HG03139 (cell line): ENCODE measurements at regions not wholly inside any gene's neighbourhood (a gene's known extent, or its start where the extent isn't known, plus 50 kb on each side); places are given as distances from the start of the nearest gene placed in this dataset.

Experiments
- ATAC-seq: cut with Tn5 transposase; IDR thresholded peaks from one replicate; pipeline ENCODE4 v1.9.1; 2021; ENCODE audit not compliant: unreplicated experiment

GRCh38 chr5:85813146-85813545 lies 804.6 kb upstream of the COX7C start:
- no peak for ATAC-seq

DNA sequence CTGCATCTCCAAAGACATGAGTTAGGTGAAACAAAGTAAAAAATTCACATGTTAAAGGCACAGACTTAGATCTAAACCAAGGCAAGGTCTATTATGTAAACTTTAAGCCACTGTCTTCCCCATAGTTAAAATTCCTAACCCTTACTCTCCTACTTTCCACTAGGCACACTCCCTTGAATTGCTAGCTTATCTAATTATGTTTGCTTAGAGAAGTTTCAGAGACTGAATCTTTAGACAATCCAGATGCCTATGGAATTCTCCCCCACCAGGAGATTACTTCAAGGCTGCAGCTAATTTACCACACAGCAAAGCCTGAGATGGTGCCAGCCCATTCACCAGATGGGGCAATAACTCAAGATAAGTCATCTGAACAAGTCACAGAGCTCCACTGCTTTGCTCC lies 803.1 kb upstream of the COX7C start:
- no peak for ATAC-seq

GRCh38 chr5:85823462-85824426 lies 794.0 kb upstream of the COX7C start:
- no peak for ATAC-seq

DNA sequence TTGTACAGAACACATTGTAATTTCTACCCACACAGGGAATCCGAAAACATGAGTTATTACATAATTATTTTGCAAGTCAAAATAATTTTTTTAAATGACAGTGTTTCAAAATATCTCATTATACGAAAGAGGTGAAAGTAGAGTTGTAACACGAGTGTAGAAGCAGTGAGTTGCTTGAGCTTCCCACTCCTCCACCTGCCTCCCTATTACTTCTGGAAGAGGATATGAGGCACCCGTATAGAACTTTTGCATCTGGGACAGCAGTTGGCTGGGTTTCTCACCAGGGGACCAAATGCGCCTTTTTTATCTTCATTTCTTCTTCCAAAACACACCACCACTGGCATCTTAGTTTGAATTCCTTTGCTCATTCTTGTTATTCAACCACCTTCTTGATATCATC lies 779.0 kb upstream of the COX7C start:
- ATAC-seq = no peak

DNA sequence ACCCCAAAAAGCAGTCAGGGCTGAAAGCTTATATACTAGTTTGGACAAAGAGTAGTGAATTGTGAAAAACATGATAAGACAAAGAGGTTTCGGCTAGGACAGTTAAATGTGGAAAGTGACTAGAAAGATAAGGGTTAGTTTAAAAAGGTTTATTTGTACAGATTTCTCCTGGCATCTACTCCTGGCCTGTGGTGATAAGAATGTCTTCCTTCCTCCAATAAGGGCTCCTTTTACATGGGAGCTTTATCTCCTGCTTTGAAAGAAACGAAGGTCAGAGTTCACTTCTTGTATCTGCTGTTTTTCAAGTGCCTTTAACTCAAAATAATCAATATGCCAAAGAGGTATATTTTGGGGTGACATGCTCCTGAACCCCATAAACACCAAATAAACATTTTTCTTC lies 776.1 kb upstream of the COX7C start:
- ATAC-seq = no peak

DNA sequence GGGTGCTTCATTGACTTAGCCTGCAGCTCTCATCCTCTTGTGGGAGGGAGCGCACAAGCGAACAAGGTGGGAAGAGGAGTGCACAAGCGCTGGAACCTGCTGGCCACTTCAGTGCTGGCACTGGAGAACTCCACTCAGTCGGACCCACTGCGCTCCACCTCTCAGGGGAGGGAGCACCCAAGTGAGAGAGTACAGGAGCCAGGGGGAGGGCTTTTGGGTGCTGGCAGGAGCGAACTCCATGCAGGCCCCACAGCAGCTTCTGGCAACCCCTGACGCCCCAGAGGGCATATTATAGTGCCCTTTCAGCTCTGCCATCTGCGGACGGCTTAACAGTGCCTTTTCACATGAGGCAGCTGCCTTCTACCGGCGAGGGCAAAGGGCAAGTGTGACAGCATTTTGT lies 774.2 kb upstream of the COX7C start:
- no peak for ATAC-seq

DNA sequence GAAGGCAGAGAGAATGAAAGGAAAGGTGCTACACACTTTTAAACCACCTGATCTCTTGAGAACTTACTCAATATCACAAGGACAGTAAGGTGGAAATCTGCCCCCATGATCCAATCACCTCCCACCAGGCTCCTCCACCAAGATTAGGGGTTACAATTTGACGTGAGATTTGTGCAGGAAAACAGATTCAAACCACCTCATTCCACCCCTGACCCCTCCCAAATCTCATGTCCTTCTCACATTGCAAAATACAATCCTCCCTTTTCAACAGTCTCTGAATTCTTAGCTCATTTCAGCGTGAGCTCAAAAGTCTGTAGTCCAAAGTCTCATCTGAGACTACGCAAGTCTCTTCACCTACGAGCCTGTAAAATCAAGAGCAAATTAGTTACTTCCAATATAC lies 768.3 kb upstream of the COX7C start:
- ATAC-seq = no peak

DNA sequence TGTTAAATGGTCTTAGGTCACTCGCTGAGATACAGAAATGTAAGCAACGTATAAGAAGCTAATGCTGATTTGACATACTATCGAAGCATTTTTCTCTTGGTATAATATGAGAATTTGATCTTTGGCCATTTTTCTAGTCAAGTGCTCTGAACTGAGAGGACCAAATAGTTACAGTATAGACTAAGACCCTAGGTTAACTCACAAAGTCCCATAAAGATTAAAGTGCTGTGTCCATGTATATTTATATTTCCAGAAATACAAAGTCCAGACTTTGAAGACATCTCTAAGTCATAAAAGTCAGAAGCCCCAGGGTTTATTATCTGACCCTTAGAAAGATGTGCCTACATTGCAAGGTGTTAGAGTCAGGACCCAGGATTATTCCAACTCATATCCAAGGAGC lies 752.4 kb upstream of the COX7C start:
- no peak for ATAC-seq

GRCh38 chr5:85868070-85868469 lies 749.7 kb upstream of the COX7C start:
- ATAC-seq = no peak

DNA sequence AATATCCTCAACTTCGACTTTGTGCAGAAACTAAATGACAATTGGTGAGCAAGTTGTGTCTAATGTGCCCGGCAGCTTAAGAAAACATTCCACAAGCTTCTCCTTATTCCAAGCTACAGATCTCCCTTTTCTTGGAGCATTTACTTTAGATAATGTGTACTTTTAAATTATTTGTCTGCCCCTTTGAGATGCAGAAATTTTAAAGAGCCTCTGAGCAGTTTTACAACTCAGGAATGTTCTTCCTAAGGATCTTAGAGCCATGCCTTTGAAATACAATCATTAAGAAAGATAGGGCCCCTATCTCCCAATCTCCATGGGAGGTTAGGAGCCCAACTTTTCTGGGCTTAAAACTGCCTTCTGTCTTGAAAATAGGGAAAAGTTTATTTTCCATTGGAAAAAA lies 723.7 kb upstream of the COX7C start:
- ATAC-seq = no peak

- no peak for ATAC-seq
Observed at GRCh38 chr5:85896514-85896913, 721.2 kb upstream of the COX7C start.

DNA sequence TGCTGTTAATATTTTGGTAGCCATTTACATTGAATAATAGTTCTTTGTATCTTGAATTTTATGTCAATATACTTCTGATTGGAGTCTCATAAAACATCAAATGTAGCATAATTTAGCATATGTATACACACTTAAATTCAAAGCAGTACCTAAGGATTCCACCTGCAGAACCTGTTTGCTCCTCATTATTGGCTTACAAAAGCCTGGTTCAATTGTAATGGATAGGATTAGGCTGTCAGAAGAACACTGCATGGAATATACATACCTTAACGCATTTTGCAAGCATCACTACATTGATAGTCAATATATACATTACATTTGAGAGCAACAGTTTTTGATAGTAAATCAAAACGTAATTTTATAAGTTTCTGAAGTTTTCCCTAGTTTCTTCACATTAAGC lies 711.3 kb upstream of the COX7C start:
- ATAC-seq = no peak

DNA sequence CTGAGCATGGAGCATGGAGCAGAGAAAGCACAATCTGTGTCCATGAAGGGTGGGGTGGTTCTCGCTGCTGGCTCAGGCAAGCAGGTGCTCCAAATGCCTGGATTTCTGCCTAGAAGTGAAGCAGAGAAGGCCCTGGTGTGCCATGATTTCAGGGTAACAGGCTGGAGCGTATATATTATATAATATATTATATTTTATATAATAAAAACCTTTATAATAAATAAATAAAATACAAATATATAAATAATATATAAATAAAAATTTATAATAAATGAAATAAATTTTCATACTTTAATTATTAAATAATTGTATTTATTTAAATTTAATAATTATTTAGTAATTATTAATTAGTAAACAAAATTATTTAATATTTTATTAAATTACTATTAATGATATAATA lies 707.4 kb upstream of the COX7C start:
- no peak for ATAC-seq

- ATAC-seq = no peak
Observed at GRCh38 chr5:85920984-85921383, 696.8 kb upstream of the COX7C start.

GRCh38 chr5:85921590-85921989 lies 696.2 kb upstream of the COX7C start:
- no peak for ATAC-seq

GRCh38 chr5:85927632-85928031 lies 690.1 kb upstream of the COX7C start:
- no peak for ATAC-seq

DNA sequence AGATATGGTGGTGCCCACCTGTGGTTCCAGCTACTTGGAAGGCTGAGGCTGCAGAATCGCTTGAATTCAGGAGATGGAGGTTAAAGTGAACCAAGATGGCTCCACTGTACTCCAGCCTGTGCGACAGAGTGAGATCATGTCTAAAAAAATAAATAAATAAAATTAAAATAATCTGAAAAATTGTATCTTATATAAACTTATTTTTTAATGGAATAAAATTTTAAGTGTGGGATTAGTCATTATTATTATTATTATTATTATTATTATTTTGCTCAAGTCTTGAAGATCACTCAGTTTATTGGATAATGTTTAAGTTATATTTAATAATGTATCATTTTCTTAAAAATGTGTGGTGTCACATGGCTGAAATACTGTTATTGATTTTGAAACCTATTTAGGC lies 688.0 kb upstream of the COX7C start:
- ATAC-seq = no peak

- no peak for ATAC-seq
Observed at GRCh38 chr5:85931220-85931619, 686.5 kb upstream of the COX7C start.

DNA sequence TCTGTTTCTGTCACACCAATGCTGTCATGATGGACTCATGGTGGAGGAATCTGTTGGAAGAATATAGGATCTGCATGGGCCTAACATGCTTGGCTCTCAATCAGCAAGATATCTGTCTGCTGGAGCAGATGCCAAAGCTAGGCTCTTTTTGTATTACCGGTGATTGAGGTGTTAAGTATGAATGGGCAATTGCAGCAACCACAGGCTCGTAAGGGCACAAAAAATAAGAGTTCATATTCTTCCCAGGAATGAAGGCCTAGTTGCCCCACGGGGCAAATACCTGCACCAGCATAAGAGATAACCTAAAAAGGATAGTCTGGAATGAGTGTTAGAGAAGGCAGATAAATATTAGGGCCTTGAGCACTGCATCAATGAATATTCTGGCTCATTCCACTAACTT lies 679.5 kb upstream of the COX7C start:
- no peak for ATAC-seq

GRCh38 chr5:85951707-85952210 lies 666.0 kb upstream of the COX7C start:
- ATAC-seq = no peak

- ATAC-seq = no peak
Observed at GRCh38 chr5:85952680-85953079, 665.1 kb upstream of the COX7C start.

GRCh38 chr5:85967681-85968080 lies 650.1 kb upstream of the COX7C start:
- no peak for ATAC-seq

GRCh38 chr5:85972539-85972938 lies 645.2 kb upstream of the COX7C start:
- no peak for ATAC-seq
